ENCODE measurements at regions not wholly inside any gene's neighbourhood (a gene's known extent, or its start where the extent isn't known, plus 50 kb on each side); places are given as distances from the start of the nearest gene placed in this dataset.
A peak's percentile ranks its signal among the peaks of the same experiment; 100 is the strongest.

DNA sequence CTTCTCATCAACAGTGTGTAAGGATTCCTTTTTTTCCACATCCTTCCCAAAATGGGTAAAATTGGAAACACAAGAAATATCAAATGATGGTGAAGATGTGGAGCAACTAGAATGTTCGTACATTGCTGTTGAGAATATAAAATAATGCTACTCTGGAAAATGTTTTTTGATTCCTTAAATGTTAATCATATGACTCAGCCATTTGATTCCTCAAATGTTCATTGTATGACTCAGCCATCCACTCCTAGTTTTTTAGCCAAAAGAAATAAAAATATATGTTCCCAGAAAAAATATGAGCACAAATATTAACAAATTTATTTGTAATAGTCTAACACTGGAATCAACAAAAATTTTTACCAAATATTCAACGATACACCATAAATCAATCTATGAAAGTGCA is 1108.6 kb downstream of the LRFN5 start:
- Histone ChIP-seq H3K27me3 (no peaks in the 10 kb centered on the region), H3K4me1 (no peaks in the 10 kb centered on the region), H3K9me3 (no peaks in the 10 kb centered on the region), H3K36me3 (no peaks in the 10 kb centered on the region), H3K27ac (no peak overlapping the region), H3K4me3 (no peak overlapping the region)
- DNase-seq (ENCODE audit: low spot score in 2 of 2): no peak
- no peak for TF ChIP-seq EP300 (IDR thresholded peaks at IDR 0.05)
- TF ChIP-seq POLR2A (IDR thresholded peaks at IDR 0.05): no peak
- TF ChIP-seq, protein P1, sequence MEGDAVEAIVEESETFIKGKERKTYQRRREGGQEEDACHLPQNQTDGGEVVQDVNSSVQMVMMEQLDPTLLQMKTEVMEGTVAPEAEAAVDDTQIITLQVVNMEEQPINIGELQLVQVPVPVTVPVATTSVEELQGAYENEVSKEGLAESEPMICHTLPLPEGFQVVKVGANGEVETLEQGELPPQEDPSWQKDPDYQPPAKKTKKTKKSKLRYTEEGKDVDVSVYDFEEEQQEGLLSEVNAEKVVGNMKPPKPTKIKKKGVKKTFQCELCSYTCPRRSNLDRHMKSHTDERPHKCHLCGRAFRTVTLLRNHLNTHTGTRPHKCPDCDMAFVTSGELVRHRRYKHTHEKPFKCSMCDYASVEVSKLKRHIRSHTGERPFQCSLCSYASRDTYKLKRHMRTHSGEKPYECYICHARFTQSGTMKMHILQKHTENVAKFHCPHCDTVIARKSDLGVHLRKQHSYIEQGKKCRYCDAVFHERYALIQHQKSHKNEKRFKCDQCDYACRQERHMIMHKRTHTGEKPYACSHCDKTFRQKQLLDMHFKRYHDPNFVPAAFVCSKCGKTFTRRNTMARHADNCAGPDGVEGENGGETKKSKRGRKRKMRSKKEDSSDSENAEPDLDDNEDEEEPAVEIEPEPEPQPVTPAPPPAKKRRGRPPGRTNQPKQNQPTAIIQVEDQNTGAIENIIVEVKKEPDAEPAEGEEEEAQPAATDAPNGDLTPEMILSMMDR (IDR thresholded peaks at IDR 0.05): no peak
- WGBS, 2 donors: 80 to 87% methylated on average over 2 of the region's 2 CpGs

DNA sequence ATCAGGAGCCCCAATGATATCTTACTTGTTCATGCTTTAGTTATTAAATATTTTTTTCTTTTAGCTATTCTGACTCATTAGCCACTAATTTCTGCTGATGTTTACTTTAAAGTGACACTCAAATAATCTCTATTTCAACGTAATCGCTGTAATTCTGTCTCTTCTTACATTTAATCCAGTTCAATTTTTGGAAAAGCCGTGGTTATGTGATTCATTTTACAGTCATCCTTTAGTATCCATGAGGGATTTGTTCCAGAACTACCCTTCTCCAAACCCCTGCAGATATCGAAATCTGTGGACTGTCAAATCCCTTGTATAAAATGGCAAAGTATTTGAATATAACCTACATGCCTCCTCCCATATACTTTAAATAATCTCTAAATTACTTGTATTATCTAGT is 1103.4 kb downstream of the LRFN5 start:
- no peak for TF ChIP-seq EP300 (IDR thresholded peaks at IDR 0.05)
- TF ChIP-seq, protein P1 (IDR thresholded peaks at IDR 0.05): no peak
- no peak for TF ChIP-seq POLR2A (IDR thresholded peaks at IDR 0.05)
- Histone ChIP-seq H3K27ac (no peak overlapping the region), H3K9me3 (no peaks in the 10 kb centered on the region), H3K27me3 (no peaks in the 10 kb centered on the region), H3K4me3 (no peak overlapping the region), H3K36me3 (no peaks in the 10 kb centered on the region), H3K4me1 (no peaks in the 10 kb centered on the region)
- 83 to 88% methylated on average over 4 of the region's 4 CpGs for WGBS, 2 donors
- no peak for DNase-seq (ENCODE audit: low spot score in 2 of 2)

DNA sequence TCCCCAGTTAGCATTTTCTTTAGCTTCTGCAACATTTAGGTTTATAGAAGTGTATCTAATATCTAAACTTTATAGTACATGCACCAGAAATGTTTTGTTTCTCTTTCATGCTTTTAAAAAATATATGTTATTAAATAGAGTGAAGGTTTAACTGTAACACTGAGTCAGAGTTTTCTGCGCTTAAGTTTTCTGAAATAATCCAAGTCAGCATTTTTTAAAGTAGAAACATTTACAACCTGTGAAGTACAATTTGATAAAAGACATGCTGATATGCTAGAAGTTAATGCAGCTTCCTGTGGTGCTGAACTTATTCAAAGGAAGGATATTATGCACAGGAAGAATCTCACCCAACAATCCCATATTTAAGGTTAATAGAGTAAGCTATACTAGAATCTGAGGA is 1096.8 kb downstream of the LRFN5 start:
- H3K36me3 ChIP-seq: no peaks in the 10 kb centered on the region
- no peaks in the 10 kb centered on the region for H3K4me1 ChIP-seq
- 74 to 93% methylated on average over 1 of the region's 1 CpG for WGBS, 2 donors
- H3K27ac ChIP-seq: no peak overlapping the region
- H3K27me3 ChIP-seq: no peaks in the 10 kb centered on the region
- no peak for DNase-seq (ENCODE audit: low spot score in 2 of 2)
- no peaks in the 10 kb centered on the region for H3K9me3 ChIP-seq
- TF ChIP-seq POLR2A (IDR thresholded peaks at IDR 0.05) (no peak), EP300 (IDR thresholded peaks at IDR 0.05) (no peak)
- TF ChIP-seq, protein P1 (IDR thresholded peaks at IDR 0.05): no peak
- no peak overlapping the region for H3K4me3 ChIP-seq

DNA sequence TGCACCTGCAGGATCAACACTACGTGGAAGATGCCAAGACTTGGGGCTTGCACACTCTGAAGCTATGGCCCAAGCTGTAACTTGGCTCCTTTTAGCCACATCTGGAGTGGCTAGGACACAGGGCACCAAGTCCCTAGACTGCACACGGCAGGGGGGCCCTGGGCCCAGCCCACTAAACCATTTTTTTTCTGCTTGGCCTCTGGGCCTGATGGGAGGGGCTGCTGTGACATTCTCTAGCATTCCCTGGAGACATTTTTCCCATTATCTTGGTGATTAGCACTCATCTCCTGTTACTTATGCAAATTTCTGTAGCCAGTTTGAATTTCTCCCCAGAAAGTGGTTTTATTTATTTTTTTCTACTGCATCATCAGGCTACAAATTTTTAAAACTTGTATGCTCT is 1080.7 kb downstream of the LRFN5 start:
- no peaks in the 10 kb centered on the region for H3K4me1 ChIP-seq
- no peak overlapping the region for H3K4me3 ChIP-seq
- TF ChIP-seq, protein P1 (IDR thresholded peaks at IDR 0.05): no peak
- TF ChIP-seq POLR2A (IDR thresholded peaks at IDR 0.05): no peak
- TF ChIP-seq EP300 (IDR thresholded peaks at IDR 0.05): no peak
- DNase-seq (ENCODE audit: low spot score in 2 of 2): no peak
- H3K27ac ChIP-seq: no peak overlapping the region
- no peaks in the 10 kb centered on the region for H3K27me3 ChIP-seq
- 65 to 71% methylated on average over 2 of the region's 2 CpGs for WGBS, 2 donors
- H3K36me3 ChIP-seq: no peaks in the 10 kb centered on the region
- H3K9me3 ChIP-seq: peaks cover 0 to 5% (median 0%) of the 10 kb centered on the region in 4 donors

DNA sequence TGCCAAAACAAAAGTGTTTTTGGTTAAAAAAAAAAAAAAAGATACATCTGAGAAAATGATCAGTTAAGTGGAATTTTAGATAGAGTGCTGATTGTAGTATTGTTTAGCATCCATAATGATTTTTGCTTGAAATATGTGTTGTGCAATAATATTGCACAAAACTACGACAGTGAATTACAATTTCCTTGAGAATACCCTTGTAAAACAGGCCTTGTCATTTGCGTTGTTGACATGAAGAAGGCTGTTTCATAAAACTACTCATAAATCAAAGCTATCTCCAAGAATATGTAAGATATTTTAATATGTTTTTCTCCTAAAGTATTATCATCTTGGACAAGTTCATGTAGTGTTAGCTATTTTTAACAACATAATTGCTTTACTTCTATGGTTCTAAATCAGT is 1077.0 kb downstream of the LRFN5 start:
- 36 to 45% methylated on average over 2 of the region's 2 CpGs for WGBS, 2 donors
- no peaks in the 10 kb centered on the region for H3K36me3 ChIP-seq
- DNase-seq (ENCODE audit: low spot score in 2 of 2): no peak
- H3K27me3 ChIP-seq: no peaks in the 10 kb centered on the region
- no peaks in the 10 kb centered on the region for H3K4me1 ChIP-seq
- H3K27ac ChIP-seq: peak overlapping the region in 1 of 4 donors; percentile 52
- H3K9me3 ChIP-seq: no peaks in the 10 kb centered on the region
- TF ChIP-seq, protein P1 (IDR thresholded peaks at IDR 0.05): no peak
- TF ChIP-seq EP300 (IDR thresholded peaks at IDR 0.05) (no peak), POLR2A (IDR thresholded peaks at IDR 0.05) (no peak)
- no peak overlapping the region for H3K4me3 ChIP-seq
